K562 (cell line): ENCODE measurements at regions not wholly inside any gene's neighbourhood (a gene's known extent, or its start where the extent isn't known, plus 50 kb on each side); places are given as distances from the start of the nearest gene placed in this dataset.

Experiments used
- ATAC-seq: fragments of 200-7000 bp; cut with Tn5 transposase; 3 replicates; pipeline ENCODE4 v1.9.1; 2020; ENCODE audit warnings: moderate library complexity
- BruUV-seq: library from RNA; stranded (reverse); fragments of 400-500 nt; replicated peaks from 2 replicates; lab custom pipeline; 2021; lab: Mats Ljungman, UMichigan
- CTCF ChIA-PET: fragments of 300-600 bp; formaldehyde crosslinking; extraction: SDS; loops from one replicate; lab custom pipeline; 2021; ENCODE audit warnings: low intra/inter-chr PET ratio; lab: Yijun Ruan, JAX
- POLR2A ChIA-PET: fragments of 300-600, 350-650 bp; sonication (Branson Sonifier 250); formaldehyde crosslinking; extraction: SDS; loops from one replicate; lab custom pipeline; 2021; ENCODE audit warnings: antibody characterized with exemption, inconsistent platforms; lab: Yijun Ruan, JAX
- DNase-seq, 4 experiments: peaks; one replicate each; pipeline versions ENCODE4 v3.0.0 to v3.0.0-alpha.2; 2011 to 2018; ENCODE audit warnings: low spot score in 3 of 4, mixed read lengths in 3 of 4; ENCODE audit errors: extremely low read depth in 1 of 4
- FAIRE-seq: peaks from 2 replicates; lab custom pipeline; 2011; peaks lifted over from hg19 to GRCh38; lab: Jason Lieb, UNC
- H2AFZ ChIP-seq: 2 replicates; pipeline ENCODE4 v1.6.0; 2011; ENCODE audit warnings: low read depth, low read length, control low read depth, inconsistent platforms
- H3K27ac ChIP-seq: fragments of 200-600 bp; 3 replicates; pipeline ENCODE4 v1.8.0; 2011; ENCODE audit warnings: low read depth, mild to moderate bottlenecking, control low read depth, inconsistent platforms, low read length, moderate library complexity, mixed read lengths; ENCODE audit errors: extremely low read depth
- H3K27me3 ChIP-seq, 2 experiments: fragments of 300-600 bp in 1 of 2; 2 replicates in 1 of 2; 3 replicates in 1 of 2; pipeline versions ENCODE4 v1.6.0 to v1.8.0; 2011; ENCODE audit warnings: inconsistent platforms in 2 of 2, low read length in 2 of 2, mild to moderate bottlenecking in 1 of 2, mixed read lengths in 1 of 2, moderate library complexity in 1 of 2; ENCODE audit not compliant: control insufficient read depth in 2 of 2, insufficient read depth in 2 of 2
- H3K36me3 ChIP-seq: fragments of 300-600 bp; 3 replicates; pipeline ENCODE4 v1.8.0; 2011; ENCODE audit warnings: mild to moderate bottlenecking, low read length, inconsistent platforms; ENCODE audit not compliant: control insufficient read depth, insufficient read depth
- H3K4me1 ChIP-seq, 2 experiments: fragments of 200-600 bp in 1 of 2; replicated peaks in 1 of 2; 2 replicates in 1 of 2; 3 replicates in 1 of 2; pipeline versions ENCODE4 v1.5.1 to v1.8.0; 2011; ENCODE audit warnings: inconsistent platforms in 2 of 2, low read length in 2 of 2, mild to moderate bottlenecking in 1 of 2, mixed read lengths in 1 of 2, moderate library complexity in 1 of 2; ENCODE audit not compliant: control insufficient read depth in 2 of 2, insufficient read depth in 2 of 2
- H3K4me2 ChIP-seq: 2 replicates; pipeline ENCODE4 v1.6.1; 2011; ENCODE audit warnings: low read length, control low read depth, inconsistent platforms, mixed read lengths; ENCODE audit not compliant: insufficient read depth
- H3K4me3 ChIP-seq: fragments of 200-600 bp; sonication (generic), shearing (Covaris generic); 2 replicates; pipeline ENCODE4 v1.5.1; 2016; ENCODE audit warnings: control low read depth, inconsistent platforms
- H3K79me2 ChIP-seq: fragments of 200-600 bp; 3 replicates; pipeline ENCODE4 v1.8.0; 2011; ENCODE audit warnings: low read length, inconsistent platforms; ENCODE audit not compliant: control insufficient read depth, insufficient read depth
- H3K9ac ChIP-seq, 2 experiments: 2 replicates each; pipeline versions ENCODE4 v1.6.0 to v1.6.1; 2011; ENCODE audit warnings: low read depth in 2 of 2, low read length in 2 of 2, control low read depth in 1 of 2, inconsistent platforms in 1 of 2, mild to moderate bottlenecking in 1 of 2, mixed read lengths in 1 of 2; ENCODE audit not compliant: insufficient read depth in 1 of 2
- H3K9me1 ChIP-seq: one replicate; pipeline ENCODE4 v1.6.0; 2011; ENCODE audit warnings: inconsistent platforms, mild to moderate bottlenecking, low read length, moderate library complexity; ENCODE audit not compliant: control insufficient read depth, insufficient read depth
- H3K9me3 ChIP-seq: replicated peaks from 2 replicates; pipeline ENCODE4 v1.5.1; 2011; ENCODE audit warnings: low read depth, low read length, inconsistent platforms; ENCODE audit not compliant: control insufficient read depth, insufficient read depth
- H4K20me1 ChIP-seq: replicated peaks from 2 replicates; pipeline ENCODE4 v1.6.1; 2011; ENCODE audit warnings: low read length, inconsistent platforms, mixed read lengths; ENCODE audit not compliant: control insufficient read depth, insufficient read depth
- WGBS: fragments of 100-300 bp; shearing (Covaris generic); methylation state at CpG from one replicate; pipeline ENCODE4 v1.1.6; 2016; ENCODE audit warnings: low coverage, mixed read lengths; ENCODE audit not compliant: insufficient coverage; ENCODE audit errors: missing lambda C conversion rate; 5-methylcytosine and 5-hydroxymethylcytosine counted together
- in situ Hi-C: fragments of 300-500 bp; cut with MboI; formaldehyde crosslinking; loops from 4 replicates; pipeline ENCODE4 v1.15.0; 2018; ENCODE audit warnings: inconsistent platforms, mixed read lengths
- intact Hi-C: fragments of 100-400 bp; cut with micrococcal nuclease; formaldehyde crosslinking; loops from 2 replicates; pipeline ENCODE4 v1.14.2; 2022
- TF ChIP-seq, protein P1 (sequence below): fragments of 450-650 bp; IDR thresholded peaks from 2 replicates; pipeline ENCODE4 v1.6.1; 2016; ENCODE audit warnings: low read depth
- TF ChIP-seq, protein P2 (sequence below): fragments of 250-450 bp; sonication (Bioruptor Pico); IDR thresholded peaks from 2 replicates; pipeline ENCODE4 v1.8.0; 2021; ENCODE audit warnings: moderate library complexity, mild to moderate bottlenecking, inconsistent platforms

DNA sequence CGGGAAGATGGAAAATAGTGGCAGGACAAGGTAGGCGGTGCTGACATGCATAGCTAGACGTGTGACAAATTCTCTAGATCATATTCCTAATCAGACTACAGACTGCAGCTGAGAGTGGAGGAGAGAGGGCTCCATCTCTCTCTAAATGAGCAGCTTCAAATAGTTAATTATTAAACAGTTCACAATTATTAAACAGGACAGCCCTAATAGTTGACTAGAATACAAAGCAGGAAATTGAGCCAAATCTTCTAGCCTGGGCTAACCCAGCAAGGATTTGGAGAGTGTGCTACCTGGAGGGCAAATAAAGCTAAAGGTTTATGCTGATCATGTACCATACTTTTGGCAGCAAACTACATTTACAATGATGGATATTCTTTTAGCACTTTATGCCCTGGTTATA is 54.4 kb upstream of the CWC22 start:
- CTCF ChIA-PET: no interaction called here
- POLR2A ChIA-PET: no interaction called here
- no peaks in the 10 kb centered on the region for H3K9me1 ChIP-seq
- H3K4me2 ChIP-seq: no peak overlapping the region
- no peak overlapping the region for H3K9ac ChIP-seq
- ATAC-seq (no peak), FAIRE-seq (no peak), DNase-seq (no peak)
- no peak overlapping the region for H3K27ac ChIP-seq
- H3K4me1 ChIP-seq: no peaks in the 10 kb centered on the region; a peak in 1 of 5 replicates
- in situ Hi-C loops: no loop called here
- no peak overlapping the region for H2AFZ ChIP-seq
- peaks cover 5 to 10% of the 10 kb centered on the region in 2 experiments; a peak in 2 of 5 replicates for H3K27me3 ChIP-seq
- H3K9me3 ChIP-seq: no peaks in the 10 kb centered on the region
- no TSS peak for BruUV-seq
- WGBS: 0% methylated on average over 3 of the region's 3 CpGs
- no peaks in the 10 kb centered on the region for H3K79me2 ChIP-seq
- no peaks in the 10 kb centered on the region for H3K36me3 ChIP-seq
- H3K4me3 ChIP-seq: no peak overlapping the region
- no peaks in the 10 kb centered on the region for H4K20me1 ChIP-seq
- intact Hi-C loops: no loop called here
- TF ChIP-seq, protein P1, sequence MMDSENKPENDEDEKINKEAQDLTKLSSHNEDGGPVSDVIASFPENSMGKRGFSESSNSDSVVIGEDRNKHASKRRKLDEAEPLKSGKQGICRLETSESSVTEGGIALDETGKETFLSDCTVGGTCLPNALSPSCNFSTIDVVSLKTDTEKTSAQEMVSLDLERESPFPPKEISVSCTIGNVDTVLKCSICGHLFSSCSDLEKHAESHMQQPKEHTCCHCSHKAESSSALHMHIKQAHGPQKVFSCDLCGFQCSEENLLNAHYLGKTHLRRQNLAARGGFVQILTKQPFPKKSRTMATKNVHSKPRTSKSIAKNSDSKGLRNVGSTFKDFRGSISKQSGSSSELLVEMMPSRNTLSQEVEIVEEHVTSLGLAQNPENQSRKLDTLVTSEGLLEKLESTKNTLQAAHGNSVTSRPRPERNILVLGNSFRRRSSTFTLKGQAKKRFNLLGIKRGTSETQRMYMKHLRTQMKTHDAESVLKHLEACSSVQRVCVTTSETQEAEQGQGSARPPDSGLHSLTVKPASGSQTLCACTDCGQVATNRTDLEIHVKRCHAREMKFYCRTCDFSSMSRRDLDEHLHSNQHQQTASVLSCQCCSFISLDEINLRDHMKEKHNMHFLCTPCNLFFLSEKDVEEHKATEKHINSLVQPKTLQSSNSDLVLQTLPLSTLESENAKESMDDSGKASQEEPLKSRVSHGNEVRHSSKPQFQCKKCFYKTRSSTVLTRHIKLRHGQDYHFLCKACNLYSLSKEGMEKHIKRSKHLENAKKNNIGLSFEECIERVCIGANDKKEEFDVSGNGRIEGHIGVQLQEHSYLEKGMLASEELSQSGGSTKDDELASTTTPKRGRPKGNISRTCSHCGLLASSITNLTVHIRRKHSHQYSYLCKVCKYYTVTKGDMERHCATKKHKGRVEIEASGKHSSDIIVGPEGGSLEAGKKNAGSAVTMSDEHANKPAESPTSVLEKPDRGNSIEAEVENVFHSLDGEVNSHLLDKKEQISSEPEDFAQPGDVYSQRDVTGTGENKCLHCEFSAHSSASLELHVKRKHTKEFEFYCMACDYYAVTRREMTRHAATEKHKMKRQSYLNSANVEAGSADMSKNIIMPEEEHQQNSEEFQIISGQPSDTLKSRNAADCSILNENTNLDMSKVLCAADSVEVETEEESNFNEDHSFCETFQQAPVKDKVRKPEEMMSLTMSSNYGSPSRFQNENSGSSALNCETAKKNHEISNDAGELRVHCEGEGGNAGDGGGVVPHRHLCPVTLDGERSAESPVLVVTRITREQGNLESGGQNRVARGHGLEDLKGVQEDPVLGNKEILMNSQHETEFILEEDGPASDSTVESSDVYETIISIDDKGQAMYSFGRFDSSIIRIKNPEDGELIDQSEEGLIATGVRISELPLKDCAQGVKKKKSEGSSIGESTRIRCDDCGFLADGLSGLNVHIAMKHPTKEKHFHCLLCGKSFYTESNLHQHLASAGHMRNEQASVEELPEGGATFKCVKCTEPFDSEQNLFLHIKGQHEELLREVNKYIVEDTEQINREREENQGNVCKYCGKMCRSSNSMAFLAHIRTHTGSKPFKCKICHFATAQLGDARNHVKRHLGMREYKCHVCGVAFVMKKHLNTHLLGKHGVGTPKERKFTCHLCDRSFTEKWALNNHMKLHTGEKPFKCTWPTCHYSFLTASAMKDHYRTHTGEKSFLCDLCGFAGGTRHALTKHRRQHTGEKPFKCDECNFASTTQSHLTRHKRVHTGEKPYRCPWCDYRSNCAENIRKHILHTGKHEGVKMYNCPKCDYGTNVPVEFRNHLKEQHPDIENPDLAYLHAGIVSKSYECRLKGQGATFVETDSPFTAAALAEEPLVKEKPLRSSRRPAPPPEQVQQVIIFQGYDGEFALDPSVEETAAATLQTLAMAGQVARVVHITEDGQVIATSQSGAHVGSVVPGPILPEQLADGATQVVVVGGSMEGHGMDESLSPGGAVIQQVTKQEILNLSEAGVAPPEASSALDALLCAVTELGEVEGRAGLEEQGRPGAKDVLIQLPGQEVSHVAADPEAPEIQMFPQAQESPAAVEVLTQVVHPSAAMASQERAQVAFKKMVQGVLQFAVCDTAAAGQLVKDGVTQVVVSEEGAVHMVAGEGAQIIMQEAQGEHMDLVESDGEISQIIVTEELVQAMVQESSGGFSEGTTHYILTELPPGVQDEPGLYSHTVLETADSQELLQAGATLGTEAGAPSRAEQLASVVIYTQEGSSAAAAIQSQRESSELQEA: no peak
- TF ChIP-seq, protein P2, sequence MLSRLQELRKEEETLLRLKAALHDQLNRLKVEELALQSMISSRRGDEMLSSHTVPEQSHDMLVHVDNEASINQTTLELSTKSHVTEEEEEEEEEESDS (CRISPR knock-in tag): no peak
